DOHH2 (cell line): ENCODE measurements at regions not wholly inside any gene's neighbourhood (a gene's known extent, or its start where the extent isn't known, plus 50 kb on each side); places are given as distances from the start of the nearest gene placed in this dataset.

Experiments
- EZH2phosphoT487 ChIP-seq: fragments of 200-600 bp; sonication (generic); IDR thresholded peaks from 2 replicates; pipeline ENCODE4 v1.6.1; 2017; ENCODE audit warnings: borderline replicate concordance, mild to moderate bottlenecking, antibody characterized with exemption, low read length, moderate library complexity, mixed read lengths
- TF ChIP-seq, protein P1 (sequence below): fragments of 200-600 bp; sonication (generic); IDR thresholded peaks from one replicate; pipeline ENCODE4 v1.5.1; 2014; ENCODE audit warnings: antibody characterized with exemption, mild to moderate bottlenecking, low read depth, low read length; ENCODE audit not compliant: poor library complexity, severe bottlenecking

DNA sequence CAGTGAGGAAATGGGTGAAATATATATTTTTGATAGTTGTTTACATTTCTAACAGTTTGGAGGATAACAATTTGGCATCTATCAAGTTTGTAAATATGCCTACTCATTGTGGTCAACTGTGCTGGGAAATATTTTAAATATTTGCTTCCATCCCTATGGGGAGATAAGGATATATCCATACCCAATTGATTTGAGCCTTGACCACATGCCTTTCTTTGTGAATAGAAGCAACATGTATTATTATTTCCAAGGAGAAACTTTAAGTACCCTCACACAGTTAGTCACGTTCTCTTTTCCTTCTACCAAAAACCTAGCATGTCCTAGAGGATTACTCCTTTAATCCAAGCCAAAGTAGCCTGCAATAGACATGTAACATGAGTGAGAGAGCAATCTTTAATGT, 245.4 kb upstream of the CBLB start:
- TF ChIP-seq, protein P1, sequence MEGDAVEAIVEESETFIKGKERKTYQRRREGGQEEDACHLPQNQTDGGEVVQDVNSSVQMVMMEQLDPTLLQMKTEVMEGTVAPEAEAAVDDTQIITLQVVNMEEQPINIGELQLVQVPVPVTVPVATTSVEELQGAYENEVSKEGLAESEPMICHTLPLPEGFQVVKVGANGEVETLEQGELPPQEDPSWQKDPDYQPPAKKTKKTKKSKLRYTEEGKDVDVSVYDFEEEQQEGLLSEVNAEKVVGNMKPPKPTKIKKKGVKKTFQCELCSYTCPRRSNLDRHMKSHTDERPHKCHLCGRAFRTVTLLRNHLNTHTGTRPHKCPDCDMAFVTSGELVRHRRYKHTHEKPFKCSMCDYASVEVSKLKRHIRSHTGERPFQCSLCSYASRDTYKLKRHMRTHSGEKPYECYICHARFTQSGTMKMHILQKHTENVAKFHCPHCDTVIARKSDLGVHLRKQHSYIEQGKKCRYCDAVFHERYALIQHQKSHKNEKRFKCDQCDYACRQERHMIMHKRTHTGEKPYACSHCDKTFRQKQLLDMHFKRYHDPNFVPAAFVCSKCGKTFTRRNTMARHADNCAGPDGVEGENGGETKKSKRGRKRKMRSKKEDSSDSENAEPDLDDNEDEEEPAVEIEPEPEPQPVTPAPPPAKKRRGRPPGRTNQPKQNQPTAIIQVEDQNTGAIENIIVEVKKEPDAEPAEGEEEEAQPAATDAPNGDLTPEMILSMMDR, result no peak
- TF ChIP-seq EZH2phosphoT487, result no peak
